ENCODE measurements at regions not wholly inside any gene's neighbourhood (a gene's known extent, or its start where the extent isn't known, plus 50 kb on each side); places are given as distances from the start of the nearest gene placed in this dataset.

DNA sequence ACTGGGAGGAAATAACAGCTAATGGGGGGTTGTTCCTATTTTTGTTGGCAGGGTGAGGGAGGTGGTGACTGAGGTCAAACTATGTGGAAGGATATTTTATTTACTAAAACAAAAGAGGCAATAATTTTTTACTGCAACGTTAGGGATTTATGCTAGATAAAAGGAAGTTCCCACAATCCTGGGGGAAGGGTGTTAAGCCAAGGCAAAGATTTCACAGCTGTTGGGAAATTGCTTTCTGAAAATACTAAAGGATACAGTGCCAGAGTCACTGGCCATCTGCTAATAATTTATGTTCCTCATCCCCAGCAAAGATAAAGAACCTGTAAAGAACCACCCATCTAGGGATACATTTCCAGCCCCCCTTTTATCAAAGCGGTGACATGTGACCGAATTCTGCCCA, 756.0 kb upstream of the RBFOX1 start:
- ATAC-seq, result no peak
- Mint-ChIP-seq H3K9me3 (no peaks in the 10 kb centered on the region), H3K27ac (no peak overlapping the region), H3K27me3 (ENCODE audit: insufficient read depth, low read depth, poor library complexity) (peaks cover 3% of the 10 kb centered on the region), H3K36me3 (ENCODE audit: low read depth) (no peaks in the 10 kb centered on the region), H3K4me1 (peaks cover 9% of the 10 kb centered on the region), H3K4me3 (no peak overlapping the region)
- no peaks in the 10 kb centered on the region for H3K9me2 ChIP-seq (ENCODE audit: insufficient read depth)
- DNase-seq (ENCODE audit: low spot score), result no peak
- H3K79me2 ChIP-seq (replicated peaks; ENCODE audit: insufficient read depth), result no peaks in the 10 kb centered on the region
- H3K36me3 ChIP-seq (ENCODE audit: insufficient read depth), result no peaks in the 10 kb centered on the region; the same call in 1 of the 2 replicates
- no peak overlapping the region for H3K4me3 ChIP-seq
- no peak overlapping the region for H3K4me2 ChIP-seq
- no peak overlapping the region for H2AFZ ChIP-seq
- no peak overlapping the region for H3K27ac ChIP-seq (ENCODE audit: low read depth)
- no peaks in the 10 kb centered on the region for H3K4me1 ChIP-seq (ENCODE audit: insufficient read depth)
- H4K20me1 ChIP-seq (replicated peaks; ENCODE audit: insufficient read depth), result no peaks in the 10 kb centered on the region
- no peaks in the 10 kb centered on the region for H3K27me3 ChIP-seq (ENCODE audit: insufficient read depth)
- no peaks in the 10 kb centered on the region for H3F3A ChIP-seq (replicated peaks; ENCODE audit: low read depth)
- TF ChIP-seq POLR2AphosphoS5 (IDR thresholded peaks at IDR 0.05; ENCODE audit: low read depth) (no peak), ZNF331 (CRISPR knock-in tag; IDR thresholded peaks at IDR 0.05; ENCODE audit: low read depth) (no peak), NANOG (IDR thresholded peaks at IDR 0.05; ENCODE audit: borderline replicate concordance) (no peak), CREB1 (CRISPR knock-in tag; IDR thresholded peaks at IDR 0.05; ENCODE audit: low read depth) (no peak), JUNB (IDR thresholded peaks at IDR 0.05; ENCODE audit: unreplicated experiment) (no peak), EZH2 (IDR thresholded peaks at IDR 0.05; ENCODE audit: low read depth, unreplicated experiment) (no peak), ZNF114 (CRISPR knock-in tag; IDR thresholded peaks at IDR 0.05) (no peak)
- TF ChIP-seq, protein P1, sequence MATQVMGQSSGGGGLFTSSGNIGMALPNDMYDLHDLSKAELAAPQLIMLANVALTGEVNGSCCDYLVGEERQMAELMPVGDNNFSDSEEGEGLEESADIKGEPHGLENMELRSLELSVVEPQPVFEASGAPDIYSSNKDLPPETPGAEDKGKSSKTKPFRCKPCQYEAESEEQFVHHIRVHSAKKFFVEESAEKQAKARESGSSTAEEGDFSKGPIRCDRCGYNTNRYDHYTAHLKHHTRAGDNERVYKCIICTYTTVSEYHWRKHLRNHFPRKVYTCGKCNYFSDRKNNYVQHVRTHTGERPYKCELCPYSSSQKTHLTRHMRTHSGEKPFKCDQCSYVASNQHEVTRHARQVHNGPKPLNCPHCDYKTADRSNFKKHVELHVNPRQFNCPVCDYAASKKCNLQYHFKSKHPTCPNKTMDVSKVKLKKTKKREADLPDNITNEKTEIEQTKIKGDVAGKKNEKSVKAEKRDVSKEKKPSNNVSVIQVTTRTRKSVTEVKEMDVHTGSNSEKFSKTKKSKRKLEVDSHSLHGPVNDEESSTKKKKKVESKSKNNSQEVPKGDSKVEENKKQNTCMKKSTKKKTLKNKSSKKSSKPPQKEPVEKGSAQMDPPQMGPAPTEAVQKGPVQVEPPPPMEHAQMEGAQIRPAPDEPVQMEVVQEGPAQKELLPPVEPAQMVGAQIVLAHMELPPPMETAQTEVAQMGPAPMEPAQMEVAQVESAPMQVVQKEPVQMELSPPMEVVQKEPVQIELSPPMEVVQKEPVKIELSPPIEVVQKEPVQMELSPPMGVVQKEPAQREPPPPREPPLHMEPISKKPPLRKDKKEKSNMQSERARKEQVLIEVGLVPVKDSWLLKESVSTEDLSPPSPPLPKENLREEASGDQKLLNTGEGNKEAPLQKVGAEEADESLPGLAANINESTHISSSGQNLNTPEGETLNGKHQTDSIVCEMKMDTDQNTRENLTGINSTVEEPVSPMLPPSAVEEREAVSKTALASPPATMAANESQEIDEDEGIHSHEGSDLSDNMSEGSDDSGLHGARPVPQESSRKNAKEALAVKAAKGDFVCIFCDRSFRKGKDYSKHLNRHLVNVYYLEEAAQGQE (IDR thresholded peaks at IDR 0.05; ENCODE audit: unreplicated experiment), result no peak
- TF ChIP-seq, protein P2, sequence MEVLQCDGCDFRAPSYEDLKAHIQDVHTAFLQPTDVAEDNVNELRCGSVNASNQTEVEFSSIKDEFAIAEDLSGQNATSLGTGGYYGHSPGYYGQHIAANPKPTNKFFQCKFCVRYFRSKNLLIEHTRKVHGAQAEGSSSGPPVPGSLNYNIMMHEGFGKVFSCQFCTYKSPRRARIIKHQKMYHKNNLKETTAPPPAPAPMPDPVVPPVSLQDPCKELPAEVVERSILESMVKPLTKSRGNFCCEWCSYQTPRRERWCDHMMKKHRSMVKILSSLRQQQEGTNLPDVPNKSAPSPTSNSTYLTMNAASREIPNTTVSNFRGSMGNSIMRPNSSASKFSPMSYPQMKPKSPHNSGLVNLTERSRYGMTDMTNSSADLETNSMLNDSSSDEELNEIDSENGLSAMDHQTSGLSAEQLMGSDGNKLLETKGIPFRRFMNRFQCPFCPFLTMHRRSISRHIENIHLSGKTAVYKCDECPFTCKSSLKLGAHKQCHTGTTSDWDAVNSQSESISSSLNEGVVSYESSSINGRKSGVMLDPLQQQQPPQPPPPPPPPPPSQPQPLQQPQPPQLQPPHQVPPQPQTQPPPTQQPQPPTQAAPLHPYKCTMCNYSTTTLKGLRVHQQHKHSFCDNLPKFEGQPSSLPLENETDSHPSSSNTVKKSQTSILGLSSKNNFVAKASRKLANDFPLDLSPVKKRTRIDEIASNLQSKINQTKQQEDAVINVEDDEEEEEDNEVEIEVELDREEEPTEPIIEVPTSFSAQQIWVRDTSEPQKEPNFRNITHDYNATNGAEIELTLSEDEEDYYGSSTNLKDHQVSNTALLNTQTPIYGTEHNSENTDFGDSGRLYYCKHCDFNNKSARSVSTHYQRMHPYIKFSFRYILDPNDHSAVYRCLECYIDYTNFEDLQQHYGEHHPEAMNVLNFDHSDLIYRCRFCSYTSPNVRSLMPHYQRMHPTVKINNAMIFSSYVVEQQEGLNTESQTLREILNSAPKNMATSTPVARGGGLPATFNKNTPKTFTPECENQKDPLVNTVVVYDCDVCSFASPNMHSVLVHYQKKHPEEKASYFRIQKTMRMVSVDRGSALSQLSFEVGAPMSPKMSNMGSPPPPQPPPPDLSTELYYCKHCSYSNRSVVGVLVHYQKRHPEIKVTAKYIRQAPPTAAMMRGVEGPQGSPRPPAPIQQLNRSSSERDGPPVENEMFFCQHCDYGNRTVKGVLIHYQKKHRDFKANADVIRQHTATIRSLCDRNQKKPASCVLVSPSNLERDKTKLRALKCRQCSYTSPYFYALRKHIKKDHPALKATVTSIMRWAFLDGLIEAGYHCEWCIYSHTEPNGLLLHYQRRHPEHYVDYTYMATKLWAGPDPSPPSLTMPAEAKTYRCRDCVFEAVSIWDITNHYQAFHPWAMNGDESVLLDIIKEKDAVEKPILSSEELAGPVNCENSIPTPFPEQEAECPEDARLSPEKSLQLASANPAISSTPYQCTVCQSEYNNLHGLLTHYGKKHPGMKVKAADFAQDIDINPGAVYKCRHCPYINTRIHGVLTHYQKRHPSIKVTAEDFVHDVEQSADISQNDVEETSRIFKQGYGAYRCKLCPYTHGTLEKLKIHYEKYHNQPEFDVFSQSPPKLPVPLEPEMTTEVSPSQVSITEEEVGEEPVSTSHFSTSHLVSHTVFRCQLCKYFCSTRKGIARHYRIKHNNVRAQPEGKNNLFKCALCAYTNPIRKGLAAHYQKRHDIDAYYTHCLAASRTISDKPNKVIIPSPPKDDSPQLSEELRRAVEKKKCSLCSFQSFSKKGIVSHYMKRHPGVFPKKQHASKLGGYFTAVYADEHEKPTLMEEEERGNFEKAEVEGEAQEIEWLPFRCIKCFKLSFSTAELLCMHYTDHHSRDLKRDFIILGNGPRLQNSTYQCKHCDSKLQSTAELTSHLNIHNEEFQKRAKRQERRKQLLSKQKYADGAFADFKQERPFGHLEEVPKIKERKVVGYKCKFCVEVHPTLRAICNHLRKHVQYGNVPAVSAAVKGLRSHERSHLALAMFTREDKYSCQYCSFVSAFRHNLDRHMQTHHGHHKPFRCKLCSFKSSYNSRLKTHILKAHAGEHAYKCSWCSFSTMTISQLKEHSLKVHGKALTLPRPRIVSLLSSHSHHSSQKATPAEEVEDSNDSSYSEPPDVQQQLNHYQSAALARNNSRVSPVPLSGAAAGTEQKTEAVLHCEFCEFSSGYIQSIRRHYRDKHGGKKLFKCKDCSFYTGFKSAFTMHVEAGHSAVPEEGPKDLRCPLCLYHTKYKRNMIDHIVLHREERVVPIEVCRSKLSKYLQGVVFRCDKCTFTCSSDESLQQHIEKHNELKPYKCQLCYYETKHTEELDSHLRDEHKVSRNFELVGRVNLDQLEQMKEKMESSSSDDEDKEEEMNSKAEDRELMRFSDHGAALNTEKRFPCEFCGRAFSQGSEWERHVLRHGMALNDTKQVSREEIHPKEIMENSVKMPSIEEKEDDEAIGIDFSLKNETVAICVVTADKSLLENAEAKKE (CRISPR knock-in tag; IDR thresholded peaks at IDR 0.05), result no peak
- TF ChIP-seq, protein P3, sequence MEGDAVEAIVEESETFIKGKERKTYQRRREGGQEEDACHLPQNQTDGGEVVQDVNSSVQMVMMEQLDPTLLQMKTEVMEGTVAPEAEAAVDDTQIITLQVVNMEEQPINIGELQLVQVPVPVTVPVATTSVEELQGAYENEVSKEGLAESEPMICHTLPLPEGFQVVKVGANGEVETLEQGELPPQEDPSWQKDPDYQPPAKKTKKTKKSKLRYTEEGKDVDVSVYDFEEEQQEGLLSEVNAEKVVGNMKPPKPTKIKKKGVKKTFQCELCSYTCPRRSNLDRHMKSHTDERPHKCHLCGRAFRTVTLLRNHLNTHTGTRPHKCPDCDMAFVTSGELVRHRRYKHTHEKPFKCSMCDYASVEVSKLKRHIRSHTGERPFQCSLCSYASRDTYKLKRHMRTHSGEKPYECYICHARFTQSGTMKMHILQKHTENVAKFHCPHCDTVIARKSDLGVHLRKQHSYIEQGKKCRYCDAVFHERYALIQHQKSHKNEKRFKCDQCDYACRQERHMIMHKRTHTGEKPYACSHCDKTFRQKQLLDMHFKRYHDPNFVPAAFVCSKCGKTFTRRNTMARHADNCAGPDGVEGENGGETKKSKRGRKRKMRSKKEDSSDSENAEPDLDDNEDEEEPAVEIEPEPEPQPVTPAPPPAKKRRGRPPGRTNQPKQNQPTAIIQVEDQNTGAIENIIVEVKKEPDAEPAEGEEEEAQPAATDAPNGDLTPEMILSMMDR (conservative IDR thresholded peaks at IDR 0.05; ENCODE audit: low read depth in 2 of 2), result no peak
